Caki2 (cell line): ENCODE measurements at regions not wholly inside any gene's neighbourhood (a gene's known extent, or its start where the extent isn't known, plus 50 kb on each side); places are given as distances from the start of the nearest gene placed in this dataset.
"Not testable (repeated sequence)": the region's sequence is repeated elsewhere in the genome, so short reads cannot be mapped to it uniquely, and the experiment has no call there.

Experiments used
- DNase-seq: peaks from one replicate; pipeline ENCODE4 v3.0.0-alpha.2; 2015; ENCODE audit warnings: low read depth
- in situ Hi-C: cut with HindIII; loops from 2 replicates; pipeline ENCODE4 v1.10.0; 2016; ENCODE audit warnings: low sequenced_read_pairs, low pct_unique_long_range_greater_than_20kb, mixed read lengths

DNA sequence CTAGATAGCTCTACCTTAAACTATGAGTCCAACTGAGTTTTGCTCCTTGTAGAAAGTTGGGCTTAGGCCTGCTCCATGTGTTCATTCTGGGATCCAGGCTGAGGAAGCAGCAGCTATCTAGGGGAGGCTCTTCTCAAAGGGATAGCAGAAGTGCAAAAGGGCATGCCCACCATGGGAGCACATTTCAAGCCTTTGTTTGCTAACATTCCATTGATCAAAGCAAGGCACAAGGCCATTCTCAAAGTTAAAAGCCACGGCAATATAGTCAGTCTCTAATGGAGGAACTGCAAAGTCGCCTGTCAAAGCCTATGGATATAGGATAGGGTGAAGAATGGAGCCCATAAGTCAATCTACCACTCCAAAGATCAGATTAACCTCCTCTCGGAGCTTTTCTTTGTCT is 488.1 kb upstream of the ARX start:
- in situ Hi-C loops = no loop called here
- DNase-seq = no peak

DNA sequence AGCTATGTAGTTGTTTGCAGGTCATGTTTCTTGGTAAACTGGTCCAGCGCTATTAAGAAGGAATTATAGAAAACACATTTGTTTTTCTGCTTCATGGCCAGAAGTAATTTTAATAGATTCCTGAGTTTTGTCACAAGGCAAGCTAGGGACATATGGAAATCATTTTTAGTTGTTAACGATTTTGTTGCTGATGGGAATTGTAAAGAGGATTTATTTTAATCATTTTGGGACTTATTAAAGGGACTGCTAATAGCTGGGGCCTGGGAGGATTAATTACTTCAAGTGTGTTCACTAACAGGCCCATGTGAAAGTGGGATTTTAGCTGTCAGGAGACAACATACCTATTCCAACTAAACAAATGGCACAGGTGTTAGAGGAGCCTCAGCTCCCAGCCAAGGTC is 492.0 kb upstream of the ARX start:
- in situ Hi-C loops = no loop called here
- no peak for DNase-seq

DNA sequence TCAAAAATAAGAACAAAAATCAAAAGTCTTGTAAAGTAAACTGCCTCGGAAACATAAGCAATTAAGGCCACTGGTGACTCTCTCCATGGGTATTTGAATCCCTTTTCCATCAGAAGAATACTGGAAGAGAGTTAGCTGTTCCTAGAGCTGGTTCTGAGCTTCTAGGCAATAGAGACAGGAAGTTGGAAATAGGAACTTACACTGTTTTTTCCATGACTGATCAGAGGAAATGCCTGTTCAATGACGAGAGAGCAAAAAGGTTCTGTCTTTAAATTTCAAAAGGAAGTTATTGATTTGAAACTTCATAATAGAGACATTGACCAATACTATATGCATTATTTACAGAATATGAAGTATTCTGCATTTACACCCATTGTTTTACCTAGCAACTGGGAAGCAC is 503.5 kb upstream of the ARX start:
- DNase-seq = no peak
- in situ Hi-C loops = no loop called here

DNA sequence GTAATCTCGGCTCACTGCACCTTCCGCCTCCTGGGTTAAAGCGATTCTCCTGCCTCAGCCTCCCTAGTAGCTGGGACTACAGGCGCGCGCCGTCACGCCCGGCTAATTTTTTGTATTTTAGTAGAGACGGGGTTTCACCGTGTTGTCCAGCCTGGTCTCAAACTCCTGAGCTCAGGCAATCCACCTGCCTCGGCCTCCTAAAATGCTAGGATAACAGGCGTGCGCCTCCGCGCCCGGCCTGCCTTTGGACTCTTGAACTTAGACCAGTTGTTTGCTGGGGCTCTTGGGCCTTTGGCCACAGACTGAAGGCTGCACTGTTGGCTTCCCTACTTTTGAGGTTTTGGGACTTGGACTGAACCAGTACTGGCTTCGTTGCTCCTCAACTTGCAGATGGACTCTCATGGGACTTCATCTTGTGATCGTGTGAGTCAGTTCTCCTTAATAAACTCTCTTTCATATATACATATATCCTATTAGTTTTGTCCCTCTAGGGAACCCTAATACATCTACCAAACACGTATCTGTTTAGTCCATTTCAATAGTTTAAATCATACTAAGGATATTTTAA is 506.8 kb upstream of the ARX start:
- DNase-seq, in situ Hi-C loops: not testable (repeated sequence)

DNA sequence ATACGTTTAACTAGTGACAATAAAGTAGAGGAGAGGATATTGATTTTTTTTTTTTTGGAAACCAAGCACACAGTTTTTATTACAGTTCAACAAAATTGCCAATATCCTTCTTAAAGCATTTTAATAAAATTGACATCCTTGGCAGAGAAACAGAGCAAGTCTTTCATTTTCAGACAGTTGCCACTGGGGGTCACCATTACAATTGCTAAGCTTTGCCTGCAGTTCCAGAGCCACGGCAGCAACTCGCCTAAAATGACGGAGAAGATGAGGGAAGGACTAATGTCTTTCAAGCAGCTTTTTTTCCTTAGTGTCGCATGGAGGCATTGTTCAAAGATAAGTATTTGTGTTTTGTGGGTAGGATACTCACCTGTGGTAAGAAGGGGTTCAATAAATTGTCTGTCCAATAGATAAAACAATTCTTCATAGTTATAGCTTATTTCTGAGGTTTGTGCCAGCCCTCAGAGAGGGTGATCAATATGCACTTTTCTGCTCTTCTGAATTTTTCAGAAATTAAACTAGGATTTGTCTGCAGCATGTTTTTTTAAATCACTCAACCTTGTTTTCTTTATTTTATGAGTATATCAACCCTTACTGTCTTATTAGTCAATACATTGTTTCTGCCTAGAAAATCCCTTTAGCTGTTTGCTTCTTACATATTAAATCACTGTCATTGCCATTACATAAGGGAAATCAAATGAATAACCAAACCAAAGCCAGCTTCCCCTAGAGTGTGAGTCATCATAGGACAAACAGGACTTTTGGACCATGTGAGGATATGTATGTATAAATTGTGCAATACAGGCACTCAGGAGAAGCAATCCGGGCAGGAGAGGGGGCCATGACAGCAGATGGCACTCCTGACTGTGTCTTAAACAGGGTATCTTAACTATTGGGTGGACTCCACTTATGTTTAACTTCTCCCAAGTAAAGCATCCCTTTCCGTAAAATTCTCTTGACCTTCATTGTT is 508.1 kb upstream of the ARX start:
- in situ Hi-C loops = no loop called here
- peak; percentile 15 for DNase-seq

DNA sequence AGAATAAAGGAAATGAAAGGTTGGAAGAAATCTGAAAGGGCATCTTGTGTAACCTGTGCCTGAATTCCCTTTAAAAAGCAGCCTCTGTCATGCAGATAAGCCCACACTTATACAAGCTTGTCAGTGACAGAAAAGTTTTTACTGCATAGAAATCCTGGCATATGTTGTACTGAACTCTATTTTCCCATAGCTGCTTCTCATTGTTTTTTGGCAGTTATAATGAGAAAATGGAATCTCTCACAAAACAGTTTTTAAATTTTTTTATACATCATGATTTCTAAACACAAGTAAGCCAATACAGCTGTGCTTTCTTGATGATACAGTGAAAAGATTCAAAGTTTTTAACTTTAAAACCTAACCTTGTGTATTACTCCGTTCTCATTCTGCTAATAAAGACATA is 511.4 kb upstream of the ARX start:
- in situ Hi-C loops = no loop called here
- no peak for DNase-seq

DNA sequence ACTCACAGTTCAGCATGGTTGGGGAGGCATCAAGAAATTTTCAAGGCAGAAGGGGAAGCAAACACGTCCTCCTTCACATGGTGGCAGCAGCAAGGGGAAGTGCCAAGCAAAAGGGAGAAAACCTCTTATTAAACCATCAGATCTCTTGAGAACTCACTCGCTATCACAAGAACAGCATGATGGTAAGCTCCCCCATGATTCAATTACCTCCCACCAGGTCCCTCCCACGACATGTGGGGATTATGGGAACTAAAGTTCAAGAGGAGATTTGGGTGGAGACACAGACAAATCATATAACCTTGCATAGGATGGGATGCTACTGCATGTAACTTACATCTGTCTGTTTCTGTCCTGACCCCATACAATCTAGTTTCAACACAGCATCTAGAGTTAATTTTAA is 511.8 kb upstream of the ARX start:
- in situ Hi-C loops = no loop called here
- DNase-seq = no peak

DNA sequence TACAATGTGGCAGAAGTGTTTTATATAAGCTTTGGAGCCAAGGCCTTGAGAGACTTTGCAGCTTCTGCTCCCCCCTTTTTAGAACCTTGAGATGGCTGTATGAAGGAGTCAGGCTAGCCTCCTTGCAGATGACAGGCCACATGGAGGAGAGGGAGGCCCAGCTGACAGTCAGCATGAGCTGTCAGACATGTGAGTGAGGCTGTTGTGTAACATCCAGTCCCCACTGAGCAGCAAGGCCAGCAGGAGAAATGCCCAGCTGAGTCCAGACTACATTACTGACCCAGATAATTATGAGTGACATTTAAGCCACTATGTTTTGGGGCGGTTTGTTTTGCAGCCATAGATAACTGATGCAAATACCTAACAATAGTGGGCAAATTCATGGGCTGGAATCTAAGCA is 515.3 kb upstream of the ARX start:
- in situ Hi-C loops = no loop called here
- no peak for DNase-seq

DNA sequence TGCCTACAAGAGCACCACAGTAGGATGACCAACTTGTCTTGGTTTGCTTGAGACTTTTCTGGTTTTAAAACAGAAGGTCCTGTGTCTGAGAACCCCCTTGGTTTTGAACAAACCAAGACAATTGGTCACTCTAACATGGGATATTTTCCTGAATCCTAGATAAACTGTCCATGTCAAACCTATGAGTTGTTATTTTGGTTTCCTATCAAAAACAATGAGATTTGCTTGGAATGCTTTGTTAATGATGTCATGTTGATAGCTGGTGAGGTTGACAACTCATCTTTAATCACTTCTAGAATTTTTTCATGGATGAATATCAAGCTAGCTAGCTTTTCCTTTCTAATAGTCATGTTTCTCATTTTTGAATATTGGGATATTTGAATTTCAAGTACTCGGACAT is 518.3 kb upstream of the ARX start:
- no peak for DNase-seq
- in situ Hi-C loops = no loop called here

DNA sequence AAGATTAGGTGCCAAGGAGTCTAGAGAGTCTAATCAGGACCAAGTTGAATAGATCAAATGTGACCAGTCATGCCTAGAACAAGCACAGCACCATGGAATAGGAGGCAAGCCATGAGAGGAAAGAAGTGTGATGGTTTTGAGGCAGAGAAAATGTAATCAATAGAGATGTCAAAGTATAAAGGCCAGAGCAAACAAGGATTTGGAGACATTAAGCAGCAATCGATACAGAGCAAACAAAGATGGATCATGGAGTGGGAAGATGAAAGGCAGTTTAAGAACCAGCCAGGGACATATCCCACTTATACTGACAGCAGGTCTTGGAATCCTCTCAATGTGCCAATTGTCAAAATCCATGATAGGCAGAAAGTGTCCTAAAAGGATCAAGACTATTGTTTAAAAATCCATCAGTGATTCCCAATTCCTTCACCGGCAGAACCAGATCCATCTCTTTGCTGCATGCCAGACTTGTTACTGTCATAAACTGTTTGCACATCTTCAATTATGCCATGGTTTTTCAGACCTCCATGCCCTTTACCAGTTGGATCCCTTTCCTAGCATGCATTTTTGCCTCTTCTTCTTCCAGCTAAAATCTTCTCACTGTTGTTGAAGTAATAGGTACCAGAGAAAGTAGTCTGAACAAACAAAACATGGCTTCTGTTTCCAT is 520.7 kb upstream of the ARX start:
- DNase-seq = no peak
- in situ Hi-C loops = no loop called here

DNA sequence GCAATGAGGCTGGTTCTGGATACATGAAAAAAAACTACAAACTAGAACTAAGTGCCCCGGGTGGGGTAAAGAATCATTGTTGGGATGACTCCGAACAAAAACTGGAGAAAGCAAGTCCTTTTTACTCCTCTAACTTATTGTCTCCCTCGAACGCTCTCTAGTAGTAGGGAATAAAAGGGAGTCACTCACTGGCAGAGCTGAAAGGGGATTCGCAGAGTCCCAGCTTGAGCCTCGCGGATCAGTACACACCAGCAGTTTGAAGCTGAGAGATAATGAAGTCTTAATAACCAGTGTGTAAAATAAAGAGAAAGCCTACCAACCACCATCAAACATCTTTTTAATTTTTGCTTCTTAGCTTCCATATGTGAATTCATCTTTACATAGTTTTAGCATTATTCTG is 521.9 kb upstream of the ARX start:
- in situ Hi-C loops = no loop called here
- DNase-seq = no peak

DNA sequence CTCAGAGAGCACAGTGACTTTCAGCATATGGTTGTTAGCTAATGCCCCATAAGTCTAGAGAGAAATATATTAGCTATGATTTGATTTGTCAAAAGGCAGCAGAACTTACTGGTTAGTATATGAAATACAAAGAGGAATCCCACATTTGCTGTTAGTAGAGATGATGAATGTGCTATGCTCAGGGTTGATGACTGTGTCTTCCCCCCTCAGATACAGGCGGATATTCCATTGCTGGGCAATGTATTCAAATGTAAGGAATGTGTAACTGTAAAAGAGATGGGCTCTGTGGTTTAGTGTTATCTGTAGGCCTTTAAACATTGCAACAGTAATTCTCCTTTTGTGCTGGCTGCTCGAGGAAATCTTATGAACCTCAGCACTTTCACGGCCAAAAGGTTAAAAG is 528.9 kb upstream of the ARX start:
- DNase-seq = no peak
- in situ Hi-C loops = no loop called here

DNA sequence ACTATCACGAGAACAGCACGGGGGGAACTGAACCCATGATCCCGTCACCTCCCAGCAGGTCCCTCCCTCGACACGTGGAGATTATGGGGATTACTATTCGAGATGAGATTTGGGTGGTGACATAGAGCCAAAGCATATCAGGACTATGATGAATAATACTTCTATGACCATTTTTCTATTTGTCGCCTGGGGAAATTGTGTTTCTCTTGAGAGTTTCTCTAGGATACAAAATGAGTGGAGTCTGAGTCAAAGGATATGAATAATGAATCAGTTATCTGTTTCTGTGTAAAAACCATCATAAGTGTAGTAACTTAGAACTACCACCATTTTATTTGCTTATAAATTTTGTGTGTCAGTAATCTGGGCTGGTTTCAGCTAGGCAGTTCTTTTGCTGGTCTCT is 533.0 kb upstream of the ARX start:
- DNase-seq = no peak
- in situ Hi-C loops = no loop called here

DNA sequence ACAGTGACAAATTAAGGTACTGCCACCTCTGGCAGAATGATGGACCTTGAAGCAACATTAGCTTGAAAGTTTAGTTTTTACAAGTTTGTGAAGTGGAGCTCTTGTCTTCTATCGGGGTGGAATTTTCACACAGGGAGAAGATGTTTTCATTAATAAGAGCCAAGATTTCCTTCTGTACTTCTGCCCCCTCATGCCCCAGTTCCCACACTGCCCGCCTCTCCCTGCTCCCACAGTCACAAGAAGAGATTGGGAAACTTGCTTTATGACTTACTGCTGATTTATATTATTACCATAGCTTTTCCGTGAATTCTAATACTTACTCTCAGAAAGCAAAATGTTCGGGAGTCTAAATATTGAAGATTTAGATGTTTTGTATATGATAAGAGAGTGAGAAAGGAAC is 539.8 kb upstream of the ARX start:
- in situ Hi-C loops = no loop called here

DNA sequence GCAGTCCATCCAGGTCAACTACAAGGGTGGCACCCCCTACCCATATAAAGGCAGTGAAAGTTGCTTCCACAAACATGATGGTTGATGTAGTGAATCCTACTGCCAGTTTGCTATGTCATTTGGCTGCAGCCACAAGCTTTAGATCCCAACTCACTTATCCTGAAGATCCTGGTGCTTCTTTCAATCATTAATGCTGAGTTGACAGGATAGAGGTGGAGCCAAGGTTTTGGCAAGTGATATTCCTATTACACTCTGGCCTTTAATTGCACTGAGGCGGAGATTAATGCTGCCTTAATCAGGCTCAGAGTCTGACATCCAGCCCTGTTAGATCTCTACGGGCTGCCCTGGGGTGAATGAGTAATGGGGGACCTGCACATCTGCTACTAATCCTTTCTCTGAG is 542.4 kb upstream of the ARX start:
- DNase-seq = no peak
- in situ Hi-C loops = no loop called here

More for the DNA sequence above, 539.8 kb upstream of the ARX start:
- DNase-seq = no peak

DNA sequence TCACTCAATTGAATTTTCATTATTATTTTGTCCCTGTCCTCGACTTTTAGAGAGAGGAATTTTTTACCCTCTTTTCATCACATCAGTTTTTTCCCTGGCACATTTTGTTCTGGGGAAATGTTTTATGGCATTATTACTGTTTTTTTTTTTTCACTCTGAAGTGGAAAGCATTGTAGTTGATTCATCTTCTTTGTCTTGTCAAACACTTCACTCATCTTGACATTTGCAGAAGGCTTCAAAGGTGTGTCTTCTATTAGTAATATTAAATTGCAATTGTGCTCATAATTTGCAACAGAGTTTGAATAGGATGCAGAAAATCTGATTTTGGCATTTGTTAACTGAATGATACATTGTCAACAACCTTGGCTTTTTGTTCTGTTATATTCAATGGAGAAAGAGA is 545.4 kb upstream of the ARX start:
- DNase-seq = no peak
- in situ Hi-C loops = no loop called here

DNA sequence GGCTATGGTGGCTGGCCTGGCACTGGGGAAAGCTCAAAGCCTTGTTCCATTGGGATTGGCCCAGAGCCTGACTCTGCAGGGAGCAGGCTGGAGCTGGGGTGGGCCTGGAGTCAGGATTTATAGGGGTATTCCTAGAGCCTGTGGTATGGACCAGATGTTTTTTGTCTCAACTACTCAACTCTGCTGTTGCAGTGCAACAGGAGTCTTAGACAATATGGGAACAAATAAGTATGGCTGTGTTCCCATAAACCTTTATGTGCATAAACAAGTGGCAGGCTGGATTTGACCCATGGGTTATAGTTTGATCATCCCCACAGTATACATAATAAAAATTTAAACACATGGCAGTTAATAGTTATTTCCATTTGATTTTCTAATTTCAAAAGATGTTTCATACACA is 557.9 kb upstream of the ARX start:
- in situ Hi-C loops = no loop called here
- no peak for DNase-seq

DNA sequence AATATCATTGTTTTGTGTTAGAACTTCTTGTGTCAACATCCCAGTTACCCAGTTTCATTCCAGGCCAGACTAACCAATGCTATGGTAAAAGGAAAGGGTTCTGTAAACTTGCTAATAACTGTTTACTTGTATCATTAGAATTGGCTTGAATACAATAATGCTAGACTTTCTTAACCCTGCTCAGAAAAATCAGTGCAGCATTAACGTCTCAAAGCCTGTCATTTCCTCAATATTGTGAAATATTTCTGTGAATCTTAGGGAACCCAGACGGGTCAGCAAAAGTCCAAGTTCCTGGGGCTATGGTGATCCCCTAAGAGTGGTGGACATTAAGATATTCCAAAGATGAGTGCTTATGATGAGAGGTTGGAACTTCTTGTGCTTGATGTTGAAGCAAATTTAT is 541.2 kb upstream of the MAGEB18 start:
- DNase-seq = no peak
- in situ Hi-C loops = no loop called here

DNA sequence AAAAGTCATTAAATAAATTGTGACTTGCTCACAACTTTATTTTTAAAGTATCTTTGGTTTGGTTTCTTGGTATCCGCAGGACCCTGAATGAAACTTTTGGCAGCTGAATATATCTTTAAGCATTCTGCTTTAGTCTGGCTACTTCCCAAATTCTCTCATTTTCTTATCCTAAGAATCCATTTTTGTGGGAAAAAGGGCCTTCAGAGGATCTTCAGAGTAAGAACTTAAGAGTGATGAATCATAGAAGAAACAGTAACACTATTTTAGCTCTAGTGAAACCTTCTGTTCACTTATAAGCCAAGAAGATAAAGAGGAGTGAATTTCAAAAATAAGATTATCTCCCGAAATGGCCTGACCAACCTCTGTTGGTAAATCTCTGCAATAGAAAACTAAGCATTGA is 540.6 kb upstream of the MAGEB18 start:
- in situ Hi-C loops = no loop called here
- no peak for DNase-seq
